ENCODE measurements at regions not wholly inside any gene's neighbourhood (a gene's known extent, or its start where the extent isn't known, plus 50 kb on each side); places are given as distances from the start of the nearest gene placed in this dataset.

DNA sequence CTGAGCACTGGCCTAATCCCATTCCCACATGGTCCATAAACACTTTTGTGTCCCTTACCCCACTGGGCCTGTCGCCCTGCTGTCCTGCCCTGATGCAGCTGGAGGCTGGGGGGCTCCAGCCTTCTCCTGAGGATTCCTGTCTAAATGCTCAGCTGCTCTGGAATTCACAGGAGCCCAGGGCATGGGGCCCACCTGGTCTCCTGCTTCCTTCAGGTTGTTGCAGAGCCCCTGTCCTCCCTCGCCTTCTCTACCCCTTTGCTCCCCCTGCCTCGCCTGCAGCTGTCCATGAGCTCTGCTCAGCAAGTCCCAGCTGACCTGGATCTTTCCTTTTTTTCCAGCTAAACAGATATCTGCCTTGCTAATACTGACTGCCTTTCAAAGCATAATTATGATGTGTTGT is 286.9 kb downstream of the XXYLT1 start:
- no peak overlapping the region for H3K27ac Mint-ChIP-seq
- no peak for DNase-seq
- H3K36me3 Mint-ChIP-seq: no peaks in the 10 kb centered on the region
- peaks cover 2% of the 10 kb centered on the region for H3K9me3 Mint-ChIP-seq
- H3K4me3 Mint-ChIP-seq: no peak overlapping the region
- peaks cover 1% of the 10 kb centered on the region for H3K4me1 Mint-ChIP-seq
- H3K27me3 Mint-ChIP-seq: peaks cover 15% of the 10 kb centered on the region

DNA sequence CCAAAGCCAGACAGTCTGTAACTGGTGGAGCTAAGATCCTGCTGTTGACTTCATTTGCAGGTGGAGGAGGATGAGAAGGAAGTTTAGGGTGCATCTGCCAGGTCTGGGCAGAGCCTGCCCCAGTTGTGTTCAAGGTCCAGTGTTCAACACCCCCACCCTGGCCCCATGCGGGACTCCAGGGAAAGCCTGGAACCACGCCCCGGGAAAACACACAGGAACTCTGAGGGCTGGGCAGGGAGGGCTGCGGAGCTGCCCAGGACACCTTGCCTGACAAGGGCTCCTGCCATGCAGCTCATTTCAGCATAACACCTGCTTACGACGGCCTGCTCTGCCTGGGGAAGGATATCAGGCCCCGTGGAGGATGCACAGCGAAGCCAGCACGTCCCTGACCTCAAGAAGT is 286.3 kb downstream of the XXYLT1 start:
- Mint-ChIP-seq H3K9me3 (peaks cover 2% of the 10 kb centered on the region), H3K27ac (no peak overlapping the region), H3K4me3 (no peak overlapping the region), H3K4me1 (peaks cover 1% of the 10 kb centered on the region), H3K36me3 (no peaks in the 10 kb centered on the region), H3K27me3 (peaks cover 15% of the 10 kb centered on the region)
- DNase-seq: no peak

DNA sequence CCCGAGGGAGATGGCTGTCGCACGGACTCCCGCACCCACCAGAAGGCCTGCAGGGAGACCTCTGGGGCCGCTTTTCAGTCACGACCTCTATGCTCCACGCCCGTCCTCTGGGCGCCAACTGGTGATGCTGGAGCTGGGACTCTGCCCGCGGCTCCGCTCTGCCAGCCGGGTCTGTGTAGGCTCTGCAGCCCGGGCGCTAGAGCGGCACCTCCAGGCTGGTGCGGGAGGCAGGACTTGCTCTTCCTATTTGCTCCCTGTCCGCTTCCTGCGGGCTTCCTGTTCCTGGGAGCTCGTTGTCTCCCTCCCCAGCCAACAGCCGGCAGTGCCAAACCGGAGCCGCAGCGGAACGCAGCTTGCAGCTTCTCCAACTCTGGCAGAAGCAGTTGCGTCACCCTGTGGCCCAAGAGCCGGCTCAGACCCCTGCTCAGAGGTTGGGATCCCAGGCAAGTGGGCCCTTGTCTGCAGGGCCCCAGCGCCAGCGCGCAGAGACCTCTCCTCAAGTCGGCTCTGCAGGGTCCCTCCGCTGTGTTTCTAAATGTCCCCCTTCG is 285.9 kb downstream of the XXYLT1 start:
- Mint-ChIP-seq H3K36me3 (no peaks in the 10 kb centered on the region), H3K9me3 (peaks cover 2% of the 10 kb centered on the region), H3K27me3 (peaks cover 15% of the 10 kb centered on the region), H3K27ac (no peak overlapping the region), H3K4me3 (no peak overlapping the region), H3K4me1 (peaks cover 1% of the 10 kb centered on the region)
- no peak for DNase-seq

DNA sequence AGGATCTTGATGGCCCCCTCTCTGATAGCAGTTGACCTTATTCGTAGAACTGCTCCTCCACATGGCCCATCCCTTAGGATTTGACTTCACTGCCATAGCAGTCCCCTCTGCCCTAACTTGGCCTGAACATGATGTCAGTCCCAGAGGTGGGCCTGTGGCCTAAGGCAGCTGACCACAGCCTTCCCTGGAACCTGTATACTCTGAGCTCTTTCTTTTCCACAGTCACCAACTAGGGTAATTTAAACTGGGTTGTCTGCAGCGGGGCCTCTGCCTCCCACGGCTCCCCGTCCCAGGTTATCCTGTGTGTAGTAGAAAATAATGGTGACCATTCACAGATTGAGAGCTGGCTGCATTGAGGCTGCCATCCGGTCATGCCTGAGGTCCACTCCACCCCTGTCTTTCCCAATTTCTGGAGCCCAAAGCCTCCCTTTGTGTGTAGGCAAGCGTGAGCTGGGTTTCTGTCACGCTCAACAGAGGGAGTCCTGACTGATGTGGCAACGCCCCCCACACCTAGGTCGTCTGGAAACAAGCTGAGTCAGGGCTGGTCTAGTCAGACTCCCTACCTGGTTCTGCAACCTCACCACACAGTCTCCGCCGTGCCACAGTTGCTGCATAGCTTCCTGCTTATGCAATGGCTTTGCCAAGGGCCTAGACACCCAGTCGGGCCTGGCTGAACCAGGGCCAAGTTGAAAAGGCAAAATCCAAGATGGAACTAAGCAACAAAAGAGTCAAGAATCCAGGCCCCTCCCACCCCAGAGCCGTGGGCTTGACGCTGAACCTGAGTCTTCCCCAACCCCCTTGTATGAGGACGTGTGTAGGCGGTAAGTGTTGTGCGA is 284.5 kb downstream of the XXYLT1 start:
- H3K9me3 Mint-ChIP-seq: peaks cover 2% of the 10 kb centered on the region
- H3K4me1 Mint-ChIP-seq: peaks cover 1% of the 10 kb centered on the region
- H3K27ac Mint-ChIP-seq: no peak overlapping the region
- no peaks in the 10 kb centered on the region for H3K36me3 Mint-ChIP-seq
- DNase-seq: no peak
- peaks cover 19% of the 10 kb centered on the region for H3K27me3 Mint-ChIP-seq
- no peak overlapping the region for H3K4me3 Mint-ChIP-seq

DNA sequence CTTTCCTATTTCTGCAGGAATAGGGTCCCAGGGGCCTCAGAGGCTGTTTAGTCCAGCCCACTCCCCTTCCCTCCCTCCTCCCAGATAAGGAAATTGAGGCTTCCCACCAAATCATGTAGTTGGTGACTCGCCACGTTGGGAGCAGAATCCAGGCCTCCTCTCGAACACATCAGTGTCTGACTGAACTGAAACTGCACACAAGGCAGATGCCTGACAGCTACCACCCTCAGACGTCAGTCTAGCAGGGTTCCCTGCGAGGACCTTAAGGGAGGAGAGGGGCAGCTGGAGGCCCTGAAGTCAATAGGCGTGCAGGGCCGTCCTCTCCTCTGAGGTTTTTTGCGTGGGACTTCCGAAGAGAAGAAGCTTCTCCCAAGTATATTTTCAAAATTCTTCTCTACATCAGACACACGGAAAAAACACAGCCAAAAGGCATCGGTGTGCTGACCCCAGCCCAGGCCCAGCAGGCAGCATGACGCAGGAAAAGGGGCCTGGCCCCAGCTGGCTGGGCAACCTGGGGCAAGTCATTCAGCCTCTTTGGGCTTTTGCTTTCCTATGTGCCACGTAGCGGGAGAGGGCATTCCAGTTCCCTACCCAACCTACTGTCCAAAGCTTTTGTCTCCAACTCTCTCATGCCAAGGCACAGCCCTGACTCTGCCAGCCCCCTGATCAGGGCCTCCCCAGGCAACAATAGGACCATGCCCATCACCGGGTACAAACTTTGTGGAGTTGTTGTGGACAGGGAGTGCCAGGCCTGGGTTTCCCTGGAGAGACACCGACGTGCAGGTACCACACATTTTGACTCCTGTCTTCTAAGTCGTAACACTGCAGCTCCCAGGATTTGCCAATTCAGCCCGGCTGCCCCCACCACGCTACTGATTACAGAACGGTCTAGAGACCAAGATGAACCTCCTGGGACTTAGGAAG is 283.1 kb downstream of the XXYLT1 start:
- peaks cover 1% of the 10 kb centered on the region for H3K4me1 Mint-ChIP-seq
- H3K36me3 Mint-ChIP-seq: no peaks in the 10 kb centered on the region
- H3K27me3 Mint-ChIP-seq: peaks cover 17% of the 10 kb centered on the region
- H3K9me3 Mint-ChIP-seq: no peaks in the 10 kb centered on the region
- no peak for DNase-seq
- no peak overlapping the region for H3K27ac Mint-ChIP-seq
- no peak overlapping the region for H3K4me3 Mint-ChIP-seq

DNA sequence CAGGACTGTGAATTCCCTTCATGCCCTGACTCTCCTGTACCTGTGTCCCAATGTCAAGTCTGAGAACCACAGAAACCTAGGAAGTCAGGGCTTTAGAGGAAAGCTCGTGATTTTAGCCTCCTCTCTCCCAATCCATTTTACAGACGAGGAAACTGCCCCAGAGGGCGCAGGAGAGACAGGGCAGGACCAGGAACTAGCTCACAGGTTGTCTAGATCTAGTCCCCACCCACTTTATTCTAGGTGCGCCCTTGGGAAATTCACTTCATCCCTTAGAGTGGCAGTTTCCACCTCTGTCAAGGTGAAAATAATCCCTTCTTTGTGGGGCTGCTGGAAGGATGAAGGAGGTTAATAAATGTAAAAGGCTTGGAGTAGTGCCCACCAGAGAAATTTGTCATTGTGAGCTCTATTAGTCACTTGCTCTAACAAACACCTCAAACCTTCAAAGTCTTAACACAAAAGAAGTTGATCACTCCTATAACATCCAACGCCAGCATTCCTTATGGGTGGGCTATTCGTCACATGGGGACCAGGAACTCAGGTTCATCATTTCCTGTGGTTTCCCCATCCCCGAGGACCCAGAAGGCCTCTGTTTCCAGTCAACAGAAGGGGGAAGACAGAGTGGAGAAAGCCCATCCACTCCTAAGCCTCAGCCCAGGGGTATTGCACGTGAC is 282.3 kb downstream of the XXYLT1 start:
- Mint-ChIP-seq H3K4me1 (peaks cover 1% of the 10 kb centered on the region), H3K36me3 (no peaks in the 10 kb centered on the region), H3K9me3 (no peaks in the 10 kb centered on the region), H3K27me3 (peaks cover 15% of the 10 kb centered on the region), H3K4me3 (no peak overlapping the region), H3K27ac (no peak overlapping the region)
- DNase-seq: no peak

DNA sequence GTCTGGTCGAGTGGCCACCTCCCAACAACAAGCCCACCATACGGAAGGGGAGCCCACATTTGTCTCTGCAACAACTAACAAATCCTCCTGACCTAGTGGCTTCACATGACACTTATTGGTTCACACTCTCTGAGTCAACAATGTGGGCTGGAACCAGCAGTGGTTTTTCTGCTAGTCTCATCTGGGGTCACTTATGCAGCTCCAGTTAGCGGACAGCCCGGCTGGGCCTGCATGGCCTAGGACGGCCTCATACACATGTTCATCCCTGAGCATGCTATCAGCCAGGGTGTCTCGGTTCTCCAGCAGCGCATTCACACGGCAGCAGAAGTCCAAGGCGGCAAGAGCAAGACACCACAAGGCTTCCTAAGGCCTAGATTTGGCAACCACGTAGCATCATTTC is 281.7 kb downstream of the XXYLT1 start:
- Mint-ChIP-seq H3K27me3 (peaks cover 13% of the 10 kb centered on the region), H3K4me3 (no peak overlapping the region)

DNA sequence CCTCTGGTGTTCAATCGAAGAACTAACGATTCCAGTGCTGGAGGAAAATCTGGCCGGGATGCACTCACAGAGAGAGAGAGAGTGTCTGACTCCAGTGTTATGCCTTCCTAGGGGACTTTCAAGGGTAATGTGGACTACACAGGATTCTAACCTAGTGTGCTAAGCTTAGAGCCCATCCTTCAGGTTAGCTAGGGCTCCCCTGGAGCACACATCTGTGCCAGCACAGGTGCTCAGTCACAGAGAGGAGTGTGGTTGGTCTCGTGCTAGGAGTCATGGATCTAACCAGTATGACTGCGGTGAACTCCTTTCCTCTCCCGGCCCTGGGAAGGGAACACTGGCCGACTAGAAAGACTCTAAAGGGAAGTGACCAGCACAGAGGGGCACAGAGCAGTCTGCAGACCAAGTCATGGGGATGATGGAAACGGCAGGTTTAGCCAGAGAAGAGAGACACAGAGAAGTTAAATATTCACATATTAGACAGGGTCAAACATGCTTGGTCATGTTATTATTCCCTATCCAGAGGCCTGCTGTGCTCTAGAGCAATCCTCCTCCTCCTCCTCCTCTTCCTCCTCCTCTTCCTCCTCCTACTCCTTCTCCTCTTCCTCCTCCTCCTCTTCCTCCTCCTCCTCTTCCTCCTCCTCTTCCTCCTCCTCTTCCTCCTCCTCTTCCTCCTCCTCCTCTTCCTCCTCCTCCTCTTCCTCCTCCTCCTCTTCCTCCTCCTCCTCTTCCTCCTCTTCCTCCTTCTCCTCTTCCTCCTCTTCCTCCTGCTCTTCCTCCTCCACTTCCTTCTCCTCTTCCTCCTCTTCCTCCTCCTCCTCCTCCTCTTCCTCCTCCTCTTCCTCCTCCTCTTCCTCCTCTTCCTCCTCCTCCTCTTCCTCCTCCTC is 280.3 kb downstream of the XXYLT1 start:
- no peak overlapping the region for H3K4me3 Mint-ChIP-seq
- no peak overlapping the region for H3K27ac Mint-ChIP-seq
- H3K9me3 Mint-ChIP-seq: no peaks in the 10 kb centered on the region
- H3K27me3 Mint-ChIP-seq: peaks cover 10% of the 10 kb centered on the region
- no peak for DNase-seq
- H3K36me3 Mint-ChIP-seq: no peaks in the 10 kb centered on the region
- peaks cover 1% of the 10 kb centered on the region for H3K4me1 Mint-ChIP-seq

More for the DNA sequence above, 281.7 kb downstream of the XXYLT1 start:
- Mint-ChIP-seq H3K27ac (no peak overlapping the region), H3K36me3 (no peaks in the 10 kb centered on the region), H3K9me3 (no peaks in the 10 kb centered on the region), H3K4me1 (peaks cover 1% of the 10 kb centered on the region)
- no peak for DNase-seq

DNA sequence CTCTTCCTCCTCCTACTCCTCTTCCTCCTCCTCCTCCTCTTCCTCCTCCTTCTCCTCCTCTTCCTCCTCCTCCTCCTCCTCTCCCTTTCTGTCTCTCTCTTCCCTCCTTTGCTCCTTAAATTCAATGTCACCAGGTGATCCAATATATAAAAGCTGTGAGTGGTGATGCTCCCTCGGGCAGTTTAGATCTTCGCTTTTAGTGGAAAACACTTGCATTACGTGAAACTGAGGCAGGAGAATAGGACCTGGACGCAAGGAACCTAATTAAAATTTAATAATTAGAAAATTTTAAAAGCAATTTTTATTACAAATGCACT is 279.7 kb downstream of the XXYLT1 start:
- Mint-ChIP-seq H3K9me3 (no peaks in the 10 kb centered on the region), H3K27ac (no peak overlapping the region), H3K4me1 (peaks cover 1% of the 10 kb centered on the region), H3K27me3 (peaks cover 6% of the 10 kb centered on the region), H3K36me3 (no peaks in the 10 kb centered on the region), H3K4me3 (no peak overlapping the region)
- DNase-seq: no peak

DNA sequence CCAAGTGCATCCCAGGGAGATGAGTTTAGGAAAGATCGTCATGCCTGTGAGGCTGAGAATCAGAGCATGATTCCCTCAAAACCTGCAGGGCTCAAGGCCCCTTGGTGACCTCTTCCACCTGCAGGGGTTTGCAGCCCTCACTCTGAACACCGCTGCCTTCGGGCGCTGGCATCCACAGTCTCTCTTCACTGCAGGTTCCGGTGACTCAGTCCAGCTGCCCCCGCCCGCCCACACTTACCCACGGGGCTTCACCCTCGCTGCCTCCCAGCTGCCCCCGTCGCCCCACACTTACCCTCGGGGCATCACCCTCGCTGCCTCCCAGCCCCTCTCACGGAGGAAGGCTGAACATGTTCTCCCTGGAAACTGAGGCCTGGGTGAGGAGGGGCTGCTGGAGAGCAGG is 277.1 kb downstream of the XXYLT1 start:
- DNase-seq: no peak
- H3K27ac Mint-ChIP-seq: no peak overlapping the region
- H3K4me3 Mint-ChIP-seq: no peak overlapping the region
- H3K9me3 Mint-ChIP-seq: no peaks in the 10 kb centered on the region
- H3K36me3 Mint-ChIP-seq: no peaks in the 10 kb centered on the region
- H3K27me3 Mint-ChIP-seq: peaks cover 6% of the 10 kb centered on the region
- no peaks in the 10 kb centered on the region for H3K4me1 Mint-ChIP-seq

DNA sequence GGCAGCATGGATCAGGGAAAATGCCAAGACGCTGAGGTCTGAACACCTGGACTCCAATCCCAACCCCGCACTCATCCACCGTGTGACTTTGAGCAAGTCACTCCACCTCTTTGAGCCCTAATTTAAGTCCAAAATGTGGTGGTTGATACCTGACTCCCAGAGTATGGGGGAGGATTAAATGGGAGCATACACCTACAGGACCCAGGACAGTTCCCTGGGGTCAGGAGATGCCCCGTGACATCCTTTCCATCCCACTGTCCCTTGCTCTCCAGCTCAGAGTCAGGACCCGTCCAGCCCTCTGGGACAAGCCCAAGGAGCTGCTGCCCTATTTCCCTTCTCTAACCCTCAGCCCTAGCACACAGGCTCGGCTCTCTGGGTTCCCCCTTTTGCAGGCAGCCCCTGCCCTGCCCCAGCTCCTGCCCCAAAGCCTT is 276.4 kb downstream of the XXYLT1 start:
- no peaks in the 10 kb centered on the region for H3K9me3 Mint-ChIP-seq
- DNase-seq: no peak
- H3K4me1 Mint-ChIP-seq: no peaks in the 10 kb centered on the region
- H3K36me3 Mint-ChIP-seq: no peaks in the 10 kb centered on the region
- peaks cover 6% of the 10 kb centered on the region for H3K27me3 Mint-ChIP-seq
- no peak overlapping the region for H3K4me3 Mint-ChIP-seq
- no peak overlapping the region for H3K27ac Mint-ChIP-seq

DNA sequence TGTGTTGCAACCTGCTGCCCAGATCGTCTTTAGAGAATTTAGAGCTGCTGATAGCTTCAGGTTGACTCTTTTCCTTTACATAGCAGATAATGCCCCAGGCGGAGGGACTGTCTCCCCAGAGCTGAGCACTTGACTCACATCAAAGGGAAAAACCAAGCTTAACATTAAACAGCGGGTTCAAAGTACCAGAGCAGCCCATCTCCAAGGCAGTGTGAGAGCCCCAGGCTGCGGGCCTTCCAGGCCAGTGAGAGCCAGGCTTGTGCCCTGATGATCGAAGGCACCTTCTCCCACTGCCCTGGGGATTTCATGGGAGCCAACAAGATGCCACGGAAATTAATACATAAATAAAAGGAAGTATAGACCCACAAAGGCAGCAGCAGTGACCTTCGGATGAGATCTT is 275.6 kb downstream of the XXYLT1 start:
- Mint-ChIP-seq H3K36me3 (no peaks in the 10 kb centered on the region), H3K27me3 (peaks cover 6% of the 10 kb centered on the region), H3K4me1 (no peaks in the 10 kb centered on the region), H3K27ac (no peak overlapping the region), H3K4me3 (no peak overlapping the region), H3K9me3 (no peaks in the 10 kb centered on the region)
- DNase-seq: no peak

DNA sequence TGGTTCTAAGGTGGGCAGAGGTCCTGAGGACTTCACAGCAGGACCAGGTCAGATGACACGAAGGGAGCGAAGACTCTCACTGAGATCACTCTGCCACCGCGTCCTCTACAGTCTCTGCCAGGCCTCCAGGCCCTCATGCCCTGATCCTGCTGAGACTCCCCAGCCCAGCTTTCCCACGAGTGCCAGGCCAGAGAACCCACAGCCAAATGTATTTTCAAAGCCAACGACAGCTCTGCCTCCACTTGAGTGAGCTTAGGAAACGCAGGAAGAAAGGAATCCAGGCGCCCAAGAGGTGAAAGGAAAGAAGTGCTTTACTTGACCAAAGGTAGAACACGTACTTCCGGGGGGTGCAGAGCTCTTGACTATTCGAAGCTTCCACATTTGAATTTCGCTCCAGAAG is 275.0 kb downstream of the XXYLT1 start:
- Mint-ChIP-seq H3K27ac (no peak overlapping the region), H3K27me3 (peaks cover 6% of the 10 kb centered on the region), H3K4me1 (no peaks in the 10 kb centered on the region), H3K36me3 (no peaks in the 10 kb centered on the region), H3K9me3 (no peaks in the 10 kb centered on the region), H3K4me3 (no peak overlapping the region)
- no peak for DNase-seq

DNA sequence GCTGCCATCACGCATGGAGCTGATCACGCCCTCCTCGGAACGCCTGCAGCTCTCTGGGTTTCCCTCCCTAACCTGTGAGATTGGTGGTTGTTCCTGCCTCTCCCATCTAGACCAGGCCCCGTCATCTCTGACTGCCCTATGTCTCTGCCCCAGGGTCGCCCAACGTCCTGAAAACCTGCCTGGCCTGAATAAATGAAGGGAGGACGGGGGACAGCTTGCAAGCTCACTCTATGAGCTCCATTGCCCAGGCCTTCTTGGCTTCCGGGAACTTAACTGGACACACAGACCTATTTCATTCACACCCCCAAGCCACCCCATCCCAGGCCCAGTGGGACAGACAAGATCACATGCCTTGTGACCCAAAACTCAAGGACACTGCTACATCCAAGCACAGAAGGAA is 274.2 kb downstream of the XXYLT1 start:
- Mint-ChIP-seq H3K36me3 (no peaks in the 10 kb centered on the region), H3K27ac (no peak overlapping the region), H3K27me3 (no peaks in the 10 kb centered on the region), H3K9me3 (no peaks in the 10 kb centered on the region), H3K4me1 (no peaks in the 10 kb centered on the region), H3K4me3 (no peak overlapping the region)
- no peak for DNase-seq

All from activated naive CD8-positive, alpha-beta T cell treated with anti-CD3 and anti-CD28 coated beads for 36 hours (primary cell).